K562 (cell line): ENCODE measurements at regions not wholly inside any gene's neighbourhood (a gene's known extent, or its start where the extent isn't known, plus 50 kb on each side); places are given as distances from the start of the nearest gene placed in this dataset.

Experiments used
- FIP1L1 ChIP-seq: fragments of 200-400 bp; formaldehyde crosslinking; IDR thresholded peaks from 2 replicates; pipeline ENCODE4 v1.6.1; 2018; ENCODE audit warnings: mild to moderate bottlenecking, low read depth, low read length; ENCODE audit not compliant: poor library complexity, severe bottlenecking
- HCFC1 ChIP-seq: IDR thresholded peaks from 2 replicates; pipeline ENCODE4 v1.6.1; 2012; ENCODE audit warnings: low read depth, low read length, improper control_type of control experiment
- NCOA2 ChIP-seq, 2 experiments: fragments of 450-650 bp; IDR thresholded peaks; 2 replicates each; pipeline ENCODE4 v1.6.1; 2018; ENCODE audit warnings: mild to moderate bottlenecking in 2 of 2, moderate library complexity in 1 of 2; ENCODE audit not compliant: partially characterized antibody in 2 of 2
- POLR2G ChIP-seq: fragments of 200-400 bp; formaldehyde crosslinking; IDR thresholded peaks from 2 replicates; pipeline ENCODE4 v1.6.1; 2017; ENCODE audit warnings: low read depth, mild to moderate bottlenecking, antibody characterized with exemption, low read length, moderate library complexity
- STAT5A ChIP-seq: IDR thresholded peaks from 2 replicates; pipeline ENCODE4 v1.6.1; 2012; ENCODE audit warnings: low read length, inconsistent platforms, borderline replicate concordance
- TAF7 ChIP-seq: fragments of 450-650 bp; IDR thresholded peaks from 2 replicates; pipeline ENCODE4 v1.6.1; 2016; ENCODE audit warnings: missing genetic modification characterization, missing compliant biosample characterization
- TCF7 ChIP-seq: sonication (generic); IDR thresholded peaks from 2 replicates; pipeline ENCODE4 v1.6.1; 2016; ENCODE audit warnings: antibody characterized with exemption, borderline replicate concordance
- TF ChIP-seq, protein P1 (sequence below): fragments of 200-800 bp; sonication (Bioruptor generic); IDR thresholded peaks from 2 replicates; pipeline ENCODE4 v1.6.1; 2017; ENCODE audit warnings: missing genetic modification characterization, missing compliant biosample characterization
- TF ChIP-seq, protein P2 (sequence below): fragments of 450-650 bp; formaldehyde crosslinking; IDR thresholded peaks from 2 replicates; pipeline ENCODE4 v1.4.0; 2020; ENCODE audit warnings: mild to moderate bottlenecking, mixed read lengths

DNA sequence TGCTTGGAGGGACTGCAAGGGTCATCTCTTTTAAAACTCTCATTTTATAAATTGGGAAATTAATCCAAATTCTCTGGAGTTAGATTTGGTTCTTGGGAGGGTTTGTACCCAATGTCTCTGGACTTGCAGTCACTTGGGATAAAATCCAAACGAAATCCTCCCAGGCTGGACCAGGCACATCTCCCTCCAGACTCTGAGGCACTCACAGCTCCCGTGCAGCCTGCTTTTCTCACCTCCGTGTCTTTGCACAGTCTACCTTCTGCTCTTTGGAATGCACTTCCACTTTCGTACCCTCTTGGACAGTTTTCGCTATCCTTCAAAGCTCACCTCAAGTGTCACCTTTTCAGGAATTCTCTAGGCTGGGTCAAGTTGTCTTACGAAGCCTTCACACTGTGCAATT is 166.3 kb downstream of the MYCN start (continued):
- TF ChIP-seq, protein P1, sequence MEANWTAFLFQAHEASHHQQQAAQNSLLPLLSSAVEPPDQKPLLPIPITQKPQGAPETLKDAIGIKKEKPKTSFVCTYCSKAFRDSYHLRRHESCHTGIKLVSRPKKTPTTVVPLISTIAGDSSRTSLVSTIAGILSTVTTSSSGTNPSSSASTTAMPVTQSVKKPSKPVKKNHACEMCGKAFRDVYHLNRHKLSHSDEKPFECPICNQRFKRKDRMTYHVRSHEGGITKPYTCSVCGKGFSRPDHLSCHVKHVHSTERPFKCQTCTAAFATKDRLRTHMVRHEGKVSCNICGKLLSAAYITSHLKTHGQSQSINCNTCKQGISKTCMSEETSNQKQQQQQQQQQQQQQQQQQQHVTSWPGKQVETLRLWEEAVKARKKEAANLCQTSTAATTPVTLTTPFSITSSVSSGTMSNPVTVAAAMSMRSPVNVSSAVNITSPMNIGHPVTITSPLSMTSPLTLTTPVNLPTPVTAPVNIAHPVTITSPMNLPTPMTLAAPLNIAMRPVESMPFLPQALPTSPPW (CRISPR knock-in tag), result no peak
- TF ChIP-seq FIP1L1 (no peak), HCFC1 (no peak), POLR2G (no peak), TCF7 (no peak), STAT5A (no peak), NCOA2 (IDR thresholded peaks at IDR 0.05; ENCODE audit: partially characterized antibody in 2 of 2) (no peak), TAF7 (no peak)
- TF ChIP-seq, protein P2, sequence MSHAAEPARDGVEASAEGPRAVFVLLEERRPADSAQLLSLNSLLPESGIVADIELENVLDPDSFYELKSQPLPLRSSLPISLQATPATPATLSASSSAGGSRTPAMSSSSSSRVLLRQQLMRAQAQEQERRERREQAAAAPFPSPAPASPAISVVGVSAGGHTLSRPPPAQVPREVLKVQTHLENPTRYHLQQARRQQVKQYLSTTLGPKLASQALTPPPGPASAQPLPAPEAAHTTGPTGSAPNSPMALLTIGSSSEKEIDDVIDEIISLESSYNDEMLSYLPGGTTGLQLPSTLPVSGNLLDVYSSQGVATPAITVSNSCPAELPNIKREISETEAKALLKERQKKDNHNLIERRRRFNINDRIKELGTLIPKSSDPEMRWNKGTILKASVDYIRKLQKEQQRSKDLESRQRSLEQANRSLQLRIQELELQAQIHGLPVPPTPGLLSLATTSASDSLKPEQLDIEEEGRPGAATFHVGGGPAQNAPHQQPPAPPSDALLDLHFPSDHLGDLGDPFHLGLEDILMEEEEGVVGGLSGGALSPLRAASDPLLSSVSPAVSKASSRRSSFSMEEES (CRISPR knock-in tag), result no peak
- TF ChIP-seq, all 486 proteins: peak for 0
